ENCODE measurements at regions not wholly inside any gene's neighbourhood (a gene's known extent, or its start where the extent isn't known, plus 50 kb on each side); places are given as distances from the start of the nearest gene placed in this dataset.
A peak's percentile ranks its signal among the peaks of the same experiment; 100 is the strongest.

GRCh38 chr15:93619597-93619996 is 530.6 kb upstream of the RGMA start:
- no peak for TF ChIP-seq TEAD4 (IDR thresholded peaks at IDR 0.05; ENCODE audit: borderline replicate concordance, insufficient read depth)
- no peak for TF ChIP-seq TCF12 (IDR thresholded peaks at IDR 0.05)
- TF ChIP-seq FOSL2 (IDR thresholded peaks at IDR 0.05; ENCODE audit: borderline replicate concordance, low read depth) = no peak
- no peak for TF ChIP-seq GATA2 (CRISPR knock-in tag; IDR thresholded peaks at IDR 0.05)
- TF ChIP-seq NRF1 (IDR thresholded peaks at IDR 0.05; ENCODE audit: low read depth, low read length) = no peak
- no peak for TF ChIP-seq CHD2 (IDR thresholded peaks at IDR 0.05; ENCODE audit: low read length, partially characterized antibody)
- TF ChIP-seq POLR2AphosphoS5 (IDR thresholded peaks at IDR 0.05; ENCODE audit: low read depth, low read length) = no peak
- TF ChIP-seq RCOR1 (IDR thresholded peaks at IDR 0.05; ENCODE audit: low read length) = no peak
- no peak for TF ChIP-seq RFX5 (IDR thresholded peaks at IDR 0.05; ENCODE audit: low read length)
- TF ChIP-seq USF1 (IDR thresholded peaks at IDR 0.05; ENCODE audit: borderline replicate concordance, low read depth) = no peak
- no peak for TF ChIP-seq FOXJ3 (CRISPR knock-in tag; IDR thresholded peaks at IDR 0.05)
- TF ChIP-seq GABPA (IDR thresholded peaks at IDR 0.05; ENCODE audit: low read depth) = no peak
- TF ChIP-seq NFIC (IDR thresholded peaks at IDR 0.05; ENCODE audit: borderline replicate concordance) = no peak
- WGBS (ENCODE audit: low lambda C conversion rate) = 33% methylated on average over 5 of the region's 5 CpGs
- CTCF ChIA-PET = no interaction called here

GRCh38 chr15:93617443-93617842 is 528.4 kb upstream of the RGMA start:
- CTCF ChIA-PET = interaction anchor here (0.6 to 1.9 kb wide), 5 partner anchors 10 to 795 kb away, joined by 3 to 9 read pairs (median 3); no protein-coding TSS in a partner anchor
- Histone ChIP-seq H2AFZ (ENCODE audit: low read depth) (no peak overlapping the region), H3K4me3 (ENCODE audit: low read depth in 2 of 2, low read length in 1 of 2) (no peak overlapping the region), H3K9me3 (no peaks in the 10 kb centered on the region; the same call in 1 of the 2 replicates), H4K20me1 (ENCODE audit: insufficient read depth) (no peaks in the 10 kb centered on the region), H3K9ac (no peak overlapping the region), H3K4me1 (ENCODE audit: control insufficient read depth in 1 of 2, insufficient read depth in 2 of 2, low read depth in 1 of 2, low read length in 1 of 2) (no peaks in the 10 kb centered on the region), H3F3A (replicated peaks; ENCODE audit: insufficient read depth) (no peaks in the 10 kb centered on the region), H3K4me2 (no peak overlapping the region), H3K9me2 (no peaks in the 10 kb centered on the region), H3K79me2 (ENCODE audit: insufficient read depth) (no peaks in the 10 kb centered on the region), H3K27me3 (ENCODE audit: insufficient read depth) (no peaks in the 10 kb centered on the region), H3K27ac (ENCODE audit: low read depth in 2 of 2, low read length in 1 of 2) (no peak overlapping the region), H3K36me3 (replicated peaks in 1 of 2; ENCODE audit: control insufficient read depth in 1 of 2, insufficient read depth in 2 of 2, low read length in 1 of 2) (no peaks in the 10 kb centered on the region)
- POLR2A ChIA-PET = no interaction called here
- no peak for DNase-seq
- TF ChIP-seq RCOR1 (IDR thresholded peaks at IDR 0.05; ENCODE audit: low read length) (no peak), RAD21 (IDR thresholded peaks at IDR 0.05; ENCODE audit: low read length) (peak; percentile 44)

More at GRCh38 chr15:93619597-93619996, 530.6 kb upstream of the RGMA start:
- no peaks in the 10 kb centered on the region; the same call in 1 of the 2 replicates for H3K9me3 ChIP-seq
- no peaks in the 10 kb centered on the region for H3K36me3 ChIP-seq (replicated peaks in 1 of 2; ENCODE audit: control insufficient read depth in 1 of 2, insufficient read depth in 2 of 2, low read length in 1 of 2)
- no peak for DNase-seq
- no peaks in the 10 kb centered on the region for H3K9me2 ChIP-seq
- H3K27ac ChIP-seq (ENCODE audit: low read depth in 2 of 2, low read length in 1 of 2) = no peak overlapping the region
- no peak overlapping the region for H3K4me3 ChIP-seq (ENCODE audit: low read depth in 2 of 2, low read length in 1 of 2)
- H3K4me2 ChIP-seq = no peak overlapping the region
- no peaks in the 10 kb centered on the region for H4K20me1 ChIP-seq (ENCODE audit: insufficient read depth)
- H3K79me2 ChIP-seq (ENCODE audit: insufficient read depth) = no peaks in the 10 kb centered on the region
- H3K4me1 ChIP-seq (ENCODE audit: control insufficient read depth in 1 of 2, insufficient read depth in 2 of 2, low read depth in 1 of 2, low read length in 1 of 2) = no peaks in the 10 kb centered on the region
- H3K27me3 ChIP-seq (ENCODE audit: insufficient read depth) = no peaks in the 10 kb centered on the region
- H3F3A ChIP-seq (replicated peaks; ENCODE audit: insufficient read depth) = no peaks in the 10 kb centered on the region
- no peak overlapping the region for H3K9ac ChIP-seq
- H2AFZ ChIP-seq (ENCODE audit: low read depth) = no peak overlapping the region
- POLR2A ChIA-PET = no interaction called here

Data from SK-N-SH (cell line).